Panc1 (cell line): ENCODE measurements at regions not wholly inside any gene's neighbourhood (a gene's known extent, or its start where the extent isn't known, plus 50 kb on each side); places are given as distances from the start of the nearest gene placed in this dataset.

ENCODE experiments used
- ATAC-seq: fragments of 200-7000 bp; cut with Tn5 transposase; 2 replicates; pipeline ENCODE4 v1.9.1; 2020; ENCODE audit warnings: mild to moderate bottlenecking, moderate library complexity
- BruUV-seq: library from RNA; stranded (reverse); fragments of 400-500 nt; replicated peaks from 2 replicates; lab custom pipeline; 2021; lab: Mats Ljungman, UMichigan
- CTCF ChIA-PET: fragments of 300-600 bp; sonication (Branson Sonifier 250); formaldehyde crosslinking; loops from one replicate; lab custom pipeline; 2022; ENCODE audit warnings: antibody characterized with exemption; lab: Charles Lee
- POLR2A ChIA-PET: fragments of 300-600 bp; sonication (Branson Sonifier 250); formaldehyde crosslinking; loops from one replicate; lab custom pipeline; 2022; ENCODE audit warnings: antibody characterized with exemption; lab: Charles Lee
- DNase-seq: peaks from one replicate; pipeline ENCODE4 v3.0.0-alpha.2; 2010; ENCODE audit warnings: low read depth, low spot score
- H3K27ac ChIP-seq: 2 replicates; pipeline ENCODE4 v1.5.1; 2011; ENCODE audit warnings: mild to moderate bottlenecking, low read length, inconsistent platforms
- H3K27me3 ChIP-seq: fragments of 200-500 bp; sonication (Bioruptor generic); 2 replicates; pipeline ENCODE4 v1.6.0; 2014; ENCODE audit warnings: low read length, inconsistent platforms; ENCODE audit not compliant: control insufficient read depth, insufficient read depth
- H3K36me3 ChIP-seq: fragments of 200-500 bp; sonication (Bioruptor generic); 2 replicates; pipeline ENCODE4 v1.5.1; 2014; ENCODE audit warnings: inconsistent platforms, mild to moderate bottlenecking, low read length, moderate library complexity; ENCODE audit not compliant: control insufficient read depth, insufficient read depth
- H3K4me1 ChIP-seq: 2 replicates; pipeline ENCODE4 v1.5.1; 2011; ENCODE audit warnings: inconsistent platforms, mild to moderate bottlenecking, low read length, moderate library complexity; ENCODE audit not compliant: control insufficient read depth, insufficient read depth
- H3K4me3 ChIP-seq, 2 experiments: 2 replicates each; pipeline ENCODE4 v1.5.1; 2011 to 2012; ENCODE audit warnings: low read depth in 2 of 2, low read length in 2 of 2, mild to moderate bottlenecking in 2 of 2, inconsistent platforms in 1 of 2, moderate library complexity in 1 of 2
- H3K9me3 ChIP-seq: fragments of 200-500 bp; sonication (Bioruptor generic); 2 replicates; pipeline ENCODE4 v1.5.1; 2014; ENCODE audit warnings: low read depth, mild to moderate bottlenecking, inconsistent platforms, low read length, moderate library complexity; ENCODE audit not compliant: control insufficient read depth, insufficient read depth
- CTCF ChIP-seq: fragments of 450-650 bp; IDR thresholded peaks from 2 replicates; pipeline ENCODE4 v1.5.1; 2017; ENCODE audit warnings: mild to moderate bottlenecking
- POLR2AphosphoS5 ChIP-seq: IDR thresholded peaks from 2 replicates; pipeline ENCODE4 v1.6.1; 2012; ENCODE audit warnings: mild to moderate bottlenecking, low read depth, low read length, moderate library complexity
- SIN3A ChIP-seq: IDR thresholded peaks from 2 replicates; pipeline ENCODE4 v1.6.1; 2012; ENCODE audit warnings: low read depth, mild to moderate bottlenecking, low read length, moderate library complexity, borderline replicate concordance; ENCODE audit not compliant: insufficient read depth
- TCF7L2 ChIP-seq: IDR thresholded peaks from 2 replicates; pipeline ENCODE4 v1.6.1; 2011; ENCODE audit warnings: mild to moderate bottlenecking, low read depth, low read length, inconsistent platforms
- in situ Hi-C: cut with HindIII; loops from 2 replicates; pipeline ENCODE4 v1.10.0; 2016; ENCODE audit warnings: low sequenced_read_pairs, low pct_unique_long_range_greater_than_20kb
- intact Hi-C: fragments of 100-400 bp; cut with micrococcal nuclease; formaldehyde crosslinking; loops from one replicate; pipeline ENCODE4 v1.10.0; 2022; ENCODE audit not compliant: unreplicated experiment
- TF ChIP-seq, protein P1 (sequence below), 2 experiments: IDR thresholded peaks; 2 replicates each; pipeline ENCODE4 v1.6.1; 2011 to 2012; ENCODE audit warnings: low read depth in 2 of 2, control low read depth in 1 of 2, low read length in 1 of 2, mild to moderate bottlenecking in 1 of 2, moderate library complexity in 1 of 2; ENCODE audit not compliant: insufficient read depth in 1 of 2

- in situ Hi-C loops = no loop called here
- no TSS peak for BruUV-seq
- Histone ChIP-seq H3K36me3 (no peaks in the 10 kb centered on the region), H3K4me1 (no peaks in the 10 kb centered on the region), H3K27me3 (no peaks in the 10 kb centered on the region), H3K27ac (no peak overlapping the region), H3K4me3 (no peak overlapping the region), H3K9me3 (no peaks in the 10 kb centered on the region)
- intact Hi-C loops = loop anchor here (5.0 kb wide), 1 partner anchor 211 kb away; no protein-coding TSS in a partner anchor
- ChIA-PET CTCF (interaction anchor here (0.7 to 4.7 kb wide), 6 partner anchors 67 to 212 kb away, joined by 3 to 65 read pairs (median 4); no protein-coding TSS in a partner anchor), POLR2A (no interaction called here)
- DNase-seq = no peak
- ATAC-seq = no peak
- TF ChIP-seq POLR2AphosphoS5 = no peak
- TF ChIP-seq, protein P1, sequence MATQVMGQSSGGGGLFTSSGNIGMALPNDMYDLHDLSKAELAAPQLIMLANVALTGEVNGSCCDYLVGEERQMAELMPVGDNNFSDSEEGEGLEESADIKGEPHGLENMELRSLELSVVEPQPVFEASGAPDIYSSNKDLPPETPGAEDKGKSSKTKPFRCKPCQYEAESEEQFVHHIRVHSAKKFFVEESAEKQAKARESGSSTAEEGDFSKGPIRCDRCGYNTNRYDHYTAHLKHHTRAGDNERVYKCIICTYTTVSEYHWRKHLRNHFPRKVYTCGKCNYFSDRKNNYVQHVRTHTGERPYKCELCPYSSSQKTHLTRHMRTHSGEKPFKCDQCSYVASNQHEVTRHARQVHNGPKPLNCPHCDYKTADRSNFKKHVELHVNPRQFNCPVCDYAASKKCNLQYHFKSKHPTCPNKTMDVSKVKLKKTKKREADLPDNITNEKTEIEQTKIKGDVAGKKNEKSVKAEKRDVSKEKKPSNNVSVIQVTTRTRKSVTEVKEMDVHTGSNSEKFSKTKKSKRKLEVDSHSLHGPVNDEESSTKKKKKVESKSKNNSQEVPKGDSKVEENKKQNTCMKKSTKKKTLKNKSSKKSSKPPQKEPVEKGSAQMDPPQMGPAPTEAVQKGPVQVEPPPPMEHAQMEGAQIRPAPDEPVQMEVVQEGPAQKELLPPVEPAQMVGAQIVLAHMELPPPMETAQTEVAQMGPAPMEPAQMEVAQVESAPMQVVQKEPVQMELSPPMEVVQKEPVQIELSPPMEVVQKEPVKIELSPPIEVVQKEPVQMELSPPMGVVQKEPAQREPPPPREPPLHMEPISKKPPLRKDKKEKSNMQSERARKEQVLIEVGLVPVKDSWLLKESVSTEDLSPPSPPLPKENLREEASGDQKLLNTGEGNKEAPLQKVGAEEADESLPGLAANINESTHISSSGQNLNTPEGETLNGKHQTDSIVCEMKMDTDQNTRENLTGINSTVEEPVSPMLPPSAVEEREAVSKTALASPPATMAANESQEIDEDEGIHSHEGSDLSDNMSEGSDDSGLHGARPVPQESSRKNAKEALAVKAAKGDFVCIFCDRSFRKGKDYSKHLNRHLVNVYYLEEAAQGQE (IDR thresholded peaks at IDR 0.05; ENCODE audit: insufficient read depth in 1 of 2, low read depth in 2 of 2, low read length in 1 of 2) = no peak
- TF ChIP-seq CTCF = no peak
- TF ChIP-seq SIN3A = no peak
- no peak for TF ChIP-seq TCF7L2
Observed at GRCh38 chr9:113658545-113658895, 195.0 kb downstream of the RGS3 start.

DNA sequence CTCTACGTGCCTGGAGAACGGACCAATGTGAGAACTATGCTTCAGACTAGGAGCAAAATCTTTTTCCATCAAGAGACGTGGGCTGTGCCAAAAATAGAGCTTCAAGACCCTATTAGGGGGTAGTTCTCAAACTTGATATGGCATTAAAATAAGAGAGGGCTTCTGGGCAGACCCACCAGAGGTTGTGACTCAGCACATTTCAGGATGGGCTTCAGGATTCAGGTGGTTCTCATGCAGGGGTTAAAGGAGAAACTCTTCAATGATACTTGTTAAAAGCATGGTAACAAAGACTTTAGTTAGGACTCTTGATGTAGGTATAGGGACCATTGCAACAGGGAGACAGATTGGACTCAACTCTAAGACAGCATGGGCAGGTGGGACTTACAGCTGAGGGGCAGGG lies 195.5 kb downstream of the RGS3 start:
- Histone ChIP-seq H3K9me3 (no peaks in the 10 kb centered on the region), H3K4me1 (no peaks in the 10 kb centered on the region), H3K27me3 (no peaks in the 10 kb centered on the region), H3K4me3 (no peak overlapping the region), H3K27ac (no peak overlapping the region), H3K36me3 (no peaks in the 10 kb centered on the region)
- in situ Hi-C loops (no loop called here), intact Hi-C loops (loop anchor here (5.0 kb wide), 1 partner anchor 212 kb away; no protein-coding TSS in a partner anchor)
- no peak for ATAC-seq
- ChIA-PET CTCF (interaction anchor here (0.7 to 4.7 kb wide), 4 partner anchors 68 to 209 kb away, joined by 3 to 65 read pairs (median 5); no protein-coding TSS in a partner anchor), POLR2A (no interaction called here)
- TF ChIP-seq CTCF (no peak), POLR2AphosphoS5 (no peak), SIN3A (no peak), TCF7L2 (no peak)
- TF ChIP-seq, protein P1 (IDR thresholded peaks at IDR 0.05; ENCODE audit: insufficient read depth in 1 of 2, low read depth in 2 of 2, low read length in 1 of 2) = no peak
- no TSS peak for BruUV-seq
- no peak for DNase-seq
